ENCODE measurements at regions not wholly inside any gene's neighbourhood (a gene's known extent, or its start where the extent isn't known, plus 50 kb on each side); places are given as distances from the start of the nearest gene placed in this dataset.

DNA sequence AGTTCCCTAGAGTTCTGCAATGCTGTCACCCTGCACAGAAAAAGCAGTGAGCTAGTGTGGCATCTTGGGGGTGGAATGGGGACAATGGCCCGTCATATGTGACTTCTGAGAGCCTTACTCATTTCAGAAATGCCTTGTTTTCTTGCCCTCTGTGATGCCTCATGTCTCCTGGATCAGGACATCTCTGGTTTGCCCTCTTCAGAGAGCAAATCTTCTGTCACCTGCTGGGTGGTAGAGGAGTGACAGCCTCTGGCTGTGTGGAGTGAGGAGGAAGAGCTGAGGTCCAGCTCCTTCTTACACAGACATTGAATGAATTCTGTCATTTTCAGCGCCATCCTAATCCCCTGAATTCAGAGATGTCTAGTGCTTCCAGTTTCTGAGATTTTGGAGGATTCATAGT is 55.6 kb upstream of the PHLPP1 start:
- TF ChIP-seq, protein P1, sequence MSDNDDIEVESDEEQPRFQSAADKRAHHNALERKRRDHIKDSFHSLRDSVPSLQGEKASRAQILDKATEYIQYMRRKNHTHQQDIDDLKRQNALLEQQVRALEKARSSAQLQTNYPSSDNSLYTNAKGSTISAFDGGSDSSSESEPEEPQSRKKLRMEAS (IDR thresholded peaks at IDR 0.05), result no peak
- TF ChIP-seq, protein P2, sequence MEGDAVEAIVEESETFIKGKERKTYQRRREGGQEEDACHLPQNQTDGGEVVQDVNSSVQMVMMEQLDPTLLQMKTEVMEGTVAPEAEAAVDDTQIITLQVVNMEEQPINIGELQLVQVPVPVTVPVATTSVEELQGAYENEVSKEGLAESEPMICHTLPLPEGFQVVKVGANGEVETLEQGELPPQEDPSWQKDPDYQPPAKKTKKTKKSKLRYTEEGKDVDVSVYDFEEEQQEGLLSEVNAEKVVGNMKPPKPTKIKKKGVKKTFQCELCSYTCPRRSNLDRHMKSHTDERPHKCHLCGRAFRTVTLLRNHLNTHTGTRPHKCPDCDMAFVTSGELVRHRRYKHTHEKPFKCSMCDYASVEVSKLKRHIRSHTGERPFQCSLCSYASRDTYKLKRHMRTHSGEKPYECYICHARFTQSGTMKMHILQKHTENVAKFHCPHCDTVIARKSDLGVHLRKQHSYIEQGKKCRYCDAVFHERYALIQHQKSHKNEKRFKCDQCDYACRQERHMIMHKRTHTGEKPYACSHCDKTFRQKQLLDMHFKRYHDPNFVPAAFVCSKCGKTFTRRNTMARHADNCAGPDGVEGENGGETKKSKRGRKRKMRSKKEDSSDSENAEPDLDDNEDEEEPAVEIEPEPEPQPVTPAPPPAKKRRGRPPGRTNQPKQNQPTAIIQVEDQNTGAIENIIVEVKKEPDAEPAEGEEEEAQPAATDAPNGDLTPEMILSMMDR (IDR thresholded peaks at IDR 0.05; ENCODE audit: low read depth, low read length, missing input control), result peak; percentile 0
- TF ChIP-seq FOXA1 (IDR thresholded peaks at IDR 0.05) (no peak), SP1 (IDR thresholded peaks at IDR 0.05) (no peak)
